ENCODE measurements at regions not wholly inside any gene's neighbourhood (a gene's known extent, or its start where the extent isn't known, plus 50 kb on each side); places are given as distances from the start of the nearest gene placed in this dataset.
A peak's percentile ranks its signal among the peaks of the same experiment; 100 is the strongest.

GRCh38 chr1:58898739-58899586 lies 115.1 kb upstream of the JUN start (continued):
- TF ChIP-seq ZNF280B (CRISPR knock-in tag; IDR thresholded peaks at IDR 0.05) (no peak), NONO (IDR thresholded peaks at IDR 0.05; ENCODE audit: low read depth in 2 of 2, low read length in 1 of 2) (peak in 1 of 2 experiments; percentile 93; a peak in 2 of 4 replicates), POU5F1 (IDR thresholded peaks at IDR 0.05; ENCODE audit: borderline replicate concordance, low read depth, low read length, partially characterized antibody) (no peak), CHD2 (IDR thresholded peaks at IDR 0.05; ENCODE audit: low read depth, low read length) (0 out of 2 replicates have a peak, but pooled peaks have one; percentile 18), ZBED1 (IDR thresholded peaks at IDR 0.05) (peak; percentile 91), ZFP36 (IDR thresholded peaks at IDR 0.05; ENCODE audit: low read depth, low read length, partially characterized antibody) (peak; percentile 19), SIN3A (IDR thresholded peaks at IDR 0.05; ENCODE audit: borderline replicate concordance in 2 of 2, control insufficient read depth in 1 of 2, low read depth in 2 of 2, low read length in 2 of 2) (no peak), BHLHE40 (IDR thresholded peaks at IDR 0.05; ENCODE audit: low read length) (peak; percentile 100), KDM5B (IDR thresholded peaks at IDR 0.05; ENCODE audit: insufficient replicate concordance, low read depth, low read length) (no peak), KAT2B (IDR thresholded peaks at IDR 0.05; ENCODE audit: low read depth, low read length) (no peak), GTF2F1 (IDR thresholded peaks at IDR 0.05; ENCODE audit: low read depth, low read length) (no peak), GATA2 (CRISPR knock-in tag; IDR thresholded peaks at IDR 0.05) (peak; percentile 97), ARHGAP35 (IDR thresholded peaks at IDR 0.05; ENCODE audit: partially characterized antibody) (no peak), ZNF263 (CRISPR knock-in tag; IDR thresholded peaks at IDR 0.05; ENCODE audit: borderline replicate concordance) (no peak; the same call in 1 of the 2 replicates), ZNF668 (CRISPR knock-in tag; IDR thresholded peaks at IDR 0.05) (0 out of 2 replicates have a peak, but pooled peaks have one; percentile 8), ILF3 (IDR thresholded peaks at IDR 0.05; ENCODE audit: borderline replicate concordance) (peak; percentile 89), RB1 (IDR thresholded peaks at IDR 0.05; ENCODE audit: low read depth) (peak; percentile 54; the same call in 1 of the 2 replicates), SMAD1 (IDR thresholded peaks at IDR 0.05; ENCODE audit: low read depth, low read length, partially characterized antibody) (peak; percentile 91), AFF1 (IDR thresholded peaks at IDR 0.05; ENCODE audit: low read depth in 1 of 2, partially characterized antibody in 2 of 2) (peak in 1 of 2 experiments; percentile 95), RBM34 (IDR thresholded peaks at IDR 0.05; ENCODE audit: borderline replicate concordance, insufficient read depth, low read length) (no peak), GABPB1 (CRISPR knock-in tag; IDR thresholded peaks at IDR 0.05) (peak; percentile 71)
